ENCODE measurements at regions not wholly inside any gene's neighbourhood (a gene's known extent, or its start where the extent isn't known, plus 50 kb on each side); places are given as distances from the start of the nearest gene placed in this dataset.
"Not testable (repeated sequence)": the region's sequence is repeated elsewhere in the genome, so short reads cannot be mapped to it uniquely, and the experiment has no call there.

- H3K27me3 Mint-ChIP-seq (ENCODE audit: low read depth, unreplicated experiment) = no peaks in the 10 kb centered on the region
- DNase-seq (ENCODE audit: low read depth) (no peak), FAIRE-seq (no peak)
- H3K4me1 Mint-ChIP-seq (ENCODE audit: low read depth, unreplicated experiment) = no peaks in the 10 kb centered on the region
- Histone ChIP-seq H3K36me3 (ENCODE audit: insufficient read depth, low read length) (no peaks in the 10 kb centered on the region), H3K79me2 (ENCODE audit: insufficient read depth, low read length) (no peaks in the 10 kb centered on the region), H3K9me3 (ENCODE audit: insufficient read depth, low read depth, low read length) (no peaks in the 10 kb centered on the region), H4K20me1 (ENCODE audit: insufficient read depth, low read length) (no peaks in the 10 kb centered on the region), H3K4me3 (ENCODE audit: insufficient read depth, low read depth, low read length) (no peak overlapping the region), H3K27me3 (ENCODE audit: insufficient read depth, low read length) (no peaks in the 10 kb centered on the region), H3K4me1 (ENCODE audit: insufficient read depth, low read length) (no peaks in the 10 kb centered on the region), H3K27ac (ENCODE audit: low read depth, low read length) (no peak overlapping the region), H3K9ac (ENCODE audit: low read length) (no peak overlapping the region), H3K4me2 (ENCODE audit: low read length) (no peak overlapping the region), H2AFZ (ENCODE audit: low read depth, low read length) (no peak overlapping the region)
- TF ChIP-seq CTCF (IDR thresholded peaks at IDR 0.05; ENCODE audit: insufficient read depth, low read depth, low read length) (no peak), EZH2 (IDR thresholded peaks at IDR 0.05; ENCODE audit: insufficient read depth, low read length) (no peak)
- H3K9me3 Mint-ChIP-seq (ENCODE audit: unreplicated experiment) = no peaks in the 10 kb centered on the region
- H3K4me3 Mint-ChIP-seq (ENCODE audit: unreplicated experiment) = no peak overlapping the region
- H3K27ac Mint-ChIP-seq (ENCODE audit: unreplicated experiment) = no peak overlapping the region
- no peaks in the 10 kb centered on the region for H3K36me3 Mint-ChIP-seq (ENCODE audit: low read depth, unreplicated experiment)
Measured at GRCh38 chr21:31589820-31590219, 69.7 kb upstream of the SOD1 start.

DNA sequence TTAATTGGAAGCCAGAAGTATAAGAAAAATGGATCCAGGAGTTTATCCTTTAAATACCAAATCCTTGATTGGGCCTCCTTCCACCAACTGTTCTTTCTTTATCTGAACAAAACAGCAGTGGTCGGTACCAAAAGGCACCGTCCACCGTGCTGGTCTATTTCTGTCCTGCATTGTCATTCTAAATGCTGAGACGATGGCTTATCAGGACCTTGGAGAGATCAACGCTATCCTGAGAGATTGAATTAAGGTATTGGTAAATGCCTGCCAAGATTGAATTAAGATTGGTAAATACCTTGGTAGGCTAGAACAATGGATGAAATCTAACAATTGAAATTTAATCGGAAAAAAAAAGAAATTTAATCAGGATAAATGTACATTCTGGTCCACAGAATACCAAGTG is 73.4 kb upstream of the SOD1 start:
- Histone ChIP-seq H2AFZ (ENCODE audit: low read depth, low read length) (no peak overlapping the region), H3K79me2 (ENCODE audit: insufficient read depth, low read length) (no peaks in the 10 kb centered on the region), H3K9me3 (ENCODE audit: insufficient read depth, low read depth, low read length) (no peaks in the 10 kb centered on the region), H3K4me1 (ENCODE audit: insufficient read depth, low read length) (no peaks in the 10 kb centered on the region), H3K36me3 (ENCODE audit: insufficient read depth, low read length) (no peaks in the 10 kb centered on the region), H3K9ac (ENCODE audit: low read length) (no peak overlapping the region), H3K4me3 (ENCODE audit: insufficient read depth, low read depth, low read length) (no peak overlapping the region), H3K4me2 (ENCODE audit: low read length) (no peak overlapping the region), H3K27ac (ENCODE audit: low read depth, low read length) (no peak overlapping the region), H4K20me1 (ENCODE audit: insufficient read depth, low read length) (no peaks in the 10 kb centered on the region), H3K27me3 (ENCODE audit: insufficient read depth, low read length) (no peaks in the 10 kb centered on the region)
- DNase-seq (ENCODE audit: low read depth) = no peak
- no peak overlapping the region for H3K4me3 Mint-ChIP-seq (ENCODE audit: unreplicated experiment)
- TF ChIP-seq EZH2 (IDR thresholded peaks at IDR 0.05; ENCODE audit: insufficient read depth, low read length) = no peak
- no peak for TF ChIP-seq CTCF (IDR thresholded peaks at IDR 0.05; ENCODE audit: insufficient read depth, low read depth, low read length)
- H3K36me3 Mint-ChIP-seq (ENCODE audit: low read depth, unreplicated experiment) = no peaks in the 10 kb centered on the region
- FAIRE-seq = no peak
- H3K4me1 Mint-ChIP-seq (ENCODE audit: low read depth, unreplicated experiment) = no peaks in the 10 kb centered on the region
- H3K27ac Mint-ChIP-seq (ENCODE audit: unreplicated experiment) = no peak overlapping the region
- no peaks in the 10 kb centered on the region for H3K9me3 Mint-ChIP-seq (ENCODE audit: unreplicated experiment)
- H3K27me3 Mint-ChIP-seq (ENCODE audit: low read depth, unreplicated experiment) = no peaks in the 10 kb centered on the region

DNA sequence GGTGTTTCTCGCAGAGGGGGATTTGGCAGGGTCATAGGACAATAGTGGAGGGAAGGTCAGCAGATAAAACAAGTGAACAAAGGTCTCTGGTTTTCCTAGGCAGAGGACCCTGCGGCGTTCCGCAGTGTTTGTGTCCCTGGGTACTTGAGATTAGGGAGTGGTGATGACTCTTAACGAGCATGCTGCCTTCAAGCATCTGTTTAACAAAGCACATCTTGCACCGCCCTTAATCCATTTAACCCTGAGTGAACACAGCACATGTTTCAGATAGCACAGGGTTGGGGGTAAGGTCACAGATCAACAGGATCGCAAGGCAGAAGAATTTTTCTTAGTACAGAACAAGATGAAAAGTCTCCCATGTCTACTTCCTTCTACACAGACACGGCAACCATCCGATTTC is 75.6 kb upstream of the SOD1 start:
- not testable (repeated sequence) for H3K27ac Mint-ChIP-seq (ENCODE audit: unreplicated experiment); H3K4me3 Mint-ChIP-seq (ENCODE audit: unreplicated experiment); H2AFZ ChIP-seq (ENCODE audit: low read depth, low read length); H3K27ac ChIP-seq (ENCODE audit: low read depth, low read length); H3K36me3 Mint-ChIP-seq (ENCODE audit: low read depth, unreplicated experiment); H3K4me3 ChIP-seq (ENCODE audit: insufficient read depth, low read depth, low read length); H4K20me1 ChIP-seq (ENCODE audit: insufficient read depth, low read length); H3K9me3 Mint-ChIP-seq (ENCODE audit: unreplicated experiment); H3K9me3 ChIP-seq (ENCODE audit: insufficient read depth, low read depth, low read length); H3K27me3 Mint-ChIP-seq (ENCODE audit: low read depth, unreplicated experiment); DNase-seq (ENCODE audit: low read depth); H3K4me1 Mint-ChIP-seq (ENCODE audit: low read depth, unreplicated experiment); H3K4me2 ChIP-seq (ENCODE audit: low read length); H3K9ac ChIP-seq (ENCODE audit: low read length); H3K4me1 ChIP-seq (ENCODE audit: insufficient read depth, low read length); FAIRE-seq; H3K79me2 ChIP-seq (ENCODE audit: insufficient read depth, low read length); H3K36me3 ChIP-seq (ENCODE audit: insufficient read depth, low read length); H3K27me3 ChIP-seq (ENCODE audit: insufficient read depth, low read length)

Measured in astrocyte (in vitro differentiated cells and primary cell).